ENCODE measurements at regions not wholly inside any gene's neighbourhood (a gene's known extent, or its start where the extent isn't known, plus 50 kb on each side); places are given as distances from the start of the nearest gene placed in this dataset.
"Not testable (repeated sequence)": the region's sequence is repeated elsewhere in the genome, so short reads cannot be mapped to it uniquely, and the experiment has no call there.

DNA sequence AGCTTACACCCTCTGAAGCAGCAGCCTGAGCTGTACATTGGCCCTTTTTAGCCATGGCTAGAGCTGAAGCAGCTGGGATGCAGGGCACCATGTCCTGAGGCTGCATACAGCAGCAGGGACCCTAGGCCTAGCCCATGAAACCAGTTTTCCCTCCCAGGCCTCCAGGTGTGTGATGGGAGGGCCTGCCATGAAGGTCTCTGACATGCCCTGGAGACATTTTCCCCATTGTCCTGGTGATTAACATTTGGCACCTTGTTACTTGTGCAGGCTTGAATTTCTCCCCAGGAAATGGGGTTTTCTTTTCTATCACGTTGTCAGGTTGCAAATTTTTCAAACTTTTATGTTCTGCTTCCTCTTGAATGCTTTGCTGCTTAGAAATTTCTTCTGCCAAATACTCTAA lies 206.8 kb upstream of the GADL1 start:
- H3K4me3 Mint-ChIP-seq, H3K4me1 Mint-ChIP-seq, H3K27ac Mint-ChIP-seq: not testable (repeated sequence)

DNA sequence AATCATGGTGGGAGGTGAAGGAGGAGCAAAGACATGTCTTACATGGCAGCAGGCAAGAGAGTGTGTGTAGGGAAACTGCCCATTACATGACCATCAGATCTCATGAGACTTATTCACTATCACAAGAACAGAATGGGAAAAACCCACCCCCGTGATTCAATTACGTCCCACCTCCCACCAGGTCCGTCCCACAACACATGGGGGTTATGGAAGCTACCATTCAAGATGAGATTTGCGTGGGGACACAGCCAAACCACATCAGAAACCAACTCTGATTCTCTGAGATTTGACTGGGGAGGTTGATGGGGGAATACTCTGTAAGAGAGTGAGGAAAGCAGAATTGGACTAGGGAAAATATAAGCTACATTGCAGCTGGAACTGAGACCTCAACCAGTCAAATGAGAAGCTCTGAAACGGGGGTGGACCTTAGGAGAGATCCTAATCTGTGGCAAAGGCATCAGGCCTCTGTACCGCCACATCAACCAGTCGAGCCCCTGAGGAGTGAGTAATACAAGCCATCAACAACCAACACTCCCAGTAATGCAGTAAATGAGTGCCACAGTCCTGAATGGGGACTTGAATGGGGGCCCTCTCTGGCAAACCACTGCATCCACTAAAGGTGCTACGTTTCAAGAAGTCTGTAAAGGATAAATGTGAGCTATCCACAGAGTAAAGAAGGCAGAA lies 207.9 kb upstream of the GADL1 start:
- H3K4me1 Mint-ChIP-seq, result peaks cover 4% of the 10 kb centered on the region
- ATAC-seq (no peak), DNase-seq (no peak)
- H3K36me3 Mint-ChIP-seq (ENCODE audit: low read depth), result no peaks in the 10 kb centered on the region
- no peak overlapping the region for H3K27ac Mint-ChIP-seq
- no peaks in the 10 kb centered on the region for H3K27me3 Mint-ChIP-seq
- no peaks in the 10 kb centered on the region for H3K9me3 ChIP-seq (ENCODE audit: control insufficient read depth, low read length, poor library complexity, severe bottlenecking)
- H3K4me3 Mint-ChIP-seq, result no peak overlapping the region

More for the DNA sequence above, 206.8 kb upstream of the GADL1 start:
- not testable (repeated sequence) for H3K36me3 Mint-ChIP-seq (ENCODE audit: low read depth); H3K9me3 ChIP-seq (ENCODE audit: control insufficient read depth, low read length, poor library complexity, severe bottlenecking); DNase-seq; H3K27me3 Mint-ChIP-seq; ATAC-seq

DNA sequence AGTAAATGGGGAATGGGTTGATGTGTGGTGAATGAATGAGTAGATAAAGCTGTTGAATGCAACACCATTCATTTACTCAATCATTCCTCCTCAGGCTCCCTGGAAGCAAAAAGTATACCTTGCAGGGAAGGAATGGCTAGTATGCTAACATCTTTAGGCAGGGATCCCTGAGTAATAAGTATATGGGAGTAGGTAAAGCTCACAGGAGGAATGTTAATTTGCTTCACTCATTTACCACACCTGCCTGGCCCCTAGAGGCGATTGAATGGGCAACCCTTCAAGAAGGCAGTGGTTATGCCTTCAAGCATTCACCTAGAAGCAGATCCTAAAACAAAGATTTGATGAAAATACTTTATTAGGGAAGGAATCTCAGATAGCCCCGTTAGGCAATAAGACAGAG lies 208.7 kb upstream of the GADL1 start:
- H3K9me3 ChIP-seq (ENCODE audit: control insufficient read depth, low read length, poor library complexity, severe bottlenecking), result no peaks in the 10 kb centered on the region
- Mint-ChIP-seq H3K27me3 (no peaks in the 10 kb centered on the region), H3K36me3 (ENCODE audit: low read depth) (no peaks in the 10 kb centered on the region), H3K4me3 (no peak overlapping the region), H3K4me1 (peaks cover 4% of the 10 kb centered on the region), H3K27ac (no peak overlapping the region)
- DNase-seq (no peak), ATAC-seq (no peak)

DNA sequence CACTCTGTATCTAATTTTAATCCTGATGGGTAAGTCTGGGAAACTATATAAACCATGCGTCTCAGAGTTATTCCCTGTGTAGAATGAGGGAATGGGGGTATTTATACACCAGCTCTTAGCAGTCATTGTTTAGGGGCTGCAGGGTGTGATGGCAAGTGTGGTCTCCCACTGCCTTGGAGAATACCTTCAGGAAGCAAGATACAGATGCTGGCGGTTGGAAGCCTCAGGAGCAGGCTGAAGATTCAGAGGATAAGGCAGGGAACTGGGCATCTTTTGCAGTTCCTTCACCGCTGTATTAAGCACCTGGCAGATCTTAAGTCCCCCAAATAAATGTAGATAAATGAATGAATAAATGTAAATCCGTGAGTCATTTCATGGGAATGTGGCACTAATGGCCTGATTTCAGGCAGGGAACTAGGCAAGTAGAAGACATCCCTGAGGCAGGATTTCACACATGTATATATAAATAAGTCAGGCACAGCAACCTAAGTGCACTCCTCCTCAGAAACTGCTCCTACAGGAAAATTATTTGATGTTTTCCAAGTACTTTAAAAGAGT lies 209.2 kb upstream of the GADL1 start:
- no peaks in the 10 kb centered on the region for H3K9me3 ChIP-seq (ENCODE audit: control insufficient read depth, low read length, poor library complexity, severe bottlenecking)
- H3K36me3 Mint-ChIP-seq (ENCODE audit: low read depth), result no peaks in the 10 kb centered on the region
- no peak for ATAC-seq
- no peaks in the 10 kb centered on the region for H3K27me3 Mint-ChIP-seq
- H3K27ac Mint-ChIP-seq, result no peak overlapping the region
- no peak overlapping the region for H3K4me3 Mint-ChIP-seq
- H3K4me1 Mint-ChIP-seq, result peaks cover 4% of the 10 kb centered on the region
- no peak for DNase-seq

DNA sequence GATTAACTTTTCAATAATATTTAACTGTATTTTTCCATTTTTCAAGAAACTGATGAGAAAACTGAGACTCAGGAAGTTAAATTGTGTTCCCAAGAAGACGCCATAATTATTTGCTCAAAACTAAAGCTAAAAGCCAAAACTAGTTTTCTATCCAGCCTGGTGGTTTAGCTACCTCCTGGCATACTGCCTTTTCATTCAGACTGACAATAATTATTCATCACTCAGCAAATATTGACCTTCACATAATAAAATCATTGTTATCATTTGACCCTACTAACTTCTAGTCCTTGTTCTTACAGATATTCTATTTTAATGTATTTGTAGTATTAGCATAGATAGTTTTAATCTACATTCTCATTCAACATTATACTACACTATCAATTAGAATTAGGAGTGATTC lies 210.6 kb upstream of the GADL1 start:
- DNase-seq, result no peak
- Mint-ChIP-seq H3K27me3 (no peaks in the 10 kb centered on the region), H3K27ac (no peak overlapping the region), H3K4me1 (peaks cover 4% of the 10 kb centered on the region), H3K4me3 (no peak overlapping the region), H3K36me3 (ENCODE audit: low read depth) (no peaks in the 10 kb centered on the region)
- H3K9me3 ChIP-seq (ENCODE audit: control insufficient read depth, low read length, poor library complexity, severe bottlenecking), result no peaks in the 10 kb centered on the region
- ATAC-seq, result no peak

DNA sequence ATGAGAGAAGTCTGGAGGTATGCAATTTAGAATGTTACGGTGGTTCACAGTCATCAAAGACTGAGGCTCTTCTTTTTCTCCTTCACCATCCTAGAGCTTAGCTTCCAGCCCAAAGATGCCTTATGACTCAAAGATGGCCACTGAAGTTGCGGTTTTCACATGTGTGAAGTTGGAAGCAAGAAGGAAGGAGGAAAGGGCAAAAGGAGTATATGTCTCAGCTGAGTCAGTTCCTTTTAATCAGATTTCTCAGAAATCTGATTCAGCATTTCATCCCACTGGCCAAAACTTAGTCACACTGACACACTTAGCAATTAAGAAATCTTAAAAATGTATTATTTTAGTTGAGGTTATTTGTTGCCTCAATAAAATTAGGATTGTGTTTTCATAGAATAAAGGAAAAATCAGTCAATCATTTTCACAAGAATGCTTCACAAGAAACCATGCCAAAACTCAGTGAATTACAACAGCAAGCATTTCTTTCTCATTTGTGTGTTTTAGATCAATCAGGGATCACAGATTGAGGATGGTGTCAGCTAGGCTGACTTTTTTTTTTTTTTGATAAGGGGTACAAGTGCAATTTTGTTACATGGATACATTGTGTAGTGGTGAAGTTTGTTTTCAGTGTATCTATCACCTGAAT lies 211.1 kb upstream of the GADL1 start:
- Mint-ChIP-seq H3K36me3 (ENCODE audit: low read depth) (no peaks in the 10 kb centered on the region), H3K4me1 (peaks cover 4% of the 10 kb centered on the region), H3K4me3 (no peak overlapping the region), H3K27ac (no peak overlapping the region), H3K27me3 (no peaks in the 10 kb centered on the region)
- H3K9me3 ChIP-seq (ENCODE audit: control insufficient read depth, low read length, poor library complexity, severe bottlenecking), result no peaks in the 10 kb centered on the region
- no peak for DNase-seq
- ATAC-seq, result no peak

DNA sequence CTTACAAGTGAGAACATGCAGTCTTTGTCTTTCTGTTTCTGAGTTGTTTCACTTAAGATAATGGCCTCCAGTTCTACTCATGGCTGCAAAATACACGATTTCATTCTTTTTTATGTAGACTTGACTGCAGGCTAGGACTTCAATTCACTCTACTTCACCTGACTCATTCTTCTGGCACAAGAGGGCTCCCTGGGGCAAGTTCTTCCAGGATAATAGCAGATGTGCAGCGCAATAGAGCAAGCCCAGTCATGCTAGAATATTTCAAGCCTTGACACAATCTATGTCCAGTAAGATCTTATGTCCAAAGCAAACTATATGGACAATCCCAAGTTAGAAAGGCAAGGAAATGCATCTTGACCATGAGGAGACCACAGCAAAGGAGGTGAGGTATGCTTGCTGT lies 211.7 kb upstream of the GADL1 start:
- H3K36me3 Mint-ChIP-seq (ENCODE audit: low read depth), result no peaks in the 10 kb centered on the region
- H3K4me1 Mint-ChIP-seq, result peaks cover 4% of the 10 kb centered on the region

DNA sequence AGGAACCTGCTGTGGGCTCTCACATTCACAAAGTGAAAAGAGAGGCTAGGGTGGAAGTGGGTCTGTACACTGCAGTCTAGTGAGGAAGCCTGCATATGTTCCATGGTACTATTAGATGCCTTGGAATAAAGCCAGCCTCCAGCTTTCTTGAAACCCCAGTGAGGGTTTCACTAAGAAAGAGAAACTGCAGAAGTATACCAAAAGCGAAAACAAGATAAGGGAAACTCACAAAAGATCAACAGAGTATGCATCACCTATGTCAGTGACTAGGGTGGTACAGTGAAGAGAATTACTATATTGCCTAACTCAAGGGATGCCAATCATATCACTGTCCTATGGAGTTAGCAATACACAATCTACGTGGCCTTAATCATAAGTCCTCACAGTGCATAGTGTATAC lies 212.5 kb upstream of the GADL1 start:
- no peak overlapping the region for H3K27ac Mint-ChIP-seq
- no peaks in the 10 kb centered on the region for H3K36me3 Mint-ChIP-seq (ENCODE audit: low read depth)
- H3K9me3 ChIP-seq (ENCODE audit: control insufficient read depth, low read length, poor library complexity, severe bottlenecking), result no peaks in the 10 kb centered on the region
- H3K4me3 Mint-ChIP-seq, result no peak overlapping the region
- DNase-seq, result no peak
- ATAC-seq, result no peak
- H3K27me3 Mint-ChIP-seq, result no peaks in the 10 kb centered on the region
- H3K4me1 Mint-ChIP-seq, result peaks cover 4% of the 10 kb centered on the region

More for the DNA sequence above, 211.7 kb upstream of the GADL1 start:
- no peak for ATAC-seq
- H3K9me3 ChIP-seq (ENCODE audit: control insufficient read depth, low read length, poor library complexity, severe bottlenecking), result no peaks in the 10 kb centered on the region
- no peaks in the 10 kb centered on the region for H3K27me3 Mint-ChIP-seq
- DNase-seq, result no peak
- H3K4me3 Mint-ChIP-seq, result no peak overlapping the region
- no peak overlapping the region for H3K27ac Mint-ChIP-seq

DNA sequence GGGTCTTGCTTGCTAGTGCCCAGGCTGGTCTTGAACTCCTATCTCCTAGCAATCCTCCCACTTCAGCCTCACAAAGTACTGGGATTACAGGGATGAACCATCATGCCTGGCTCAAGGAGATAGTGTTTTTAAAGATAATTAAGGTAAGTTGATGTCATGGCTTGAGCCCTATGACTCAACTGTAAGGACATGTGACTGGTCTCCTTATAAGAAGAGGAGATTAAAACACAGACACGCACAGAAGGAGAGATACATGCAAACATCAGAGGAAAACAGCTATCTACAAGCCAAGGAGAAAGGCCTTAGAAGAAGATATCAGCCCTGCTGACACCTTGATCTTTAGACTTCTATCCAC lies 220.4 kb upstream of the GADL1 start:
- no peaks in the 10 kb centered on the region for H3K9me3 ChIP-seq (ENCODE audit: control insufficient read depth, low read length, poor library complexity, severe bottlenecking)
- DNase-seq, result no peak
- Mint-ChIP-seq H3K4me3 (no peak overlapping the region), H3K27ac (peak overlapping the region; percentile 16), H3K27me3 (no peaks in the 10 kb centered on the region), H3K4me1 (no peaks in the 10 kb centered on the region), H3K36me3 (ENCODE audit: low read depth) (no peaks in the 10 kb centered on the region)
- no peak for ATAC-seq

DNA sequence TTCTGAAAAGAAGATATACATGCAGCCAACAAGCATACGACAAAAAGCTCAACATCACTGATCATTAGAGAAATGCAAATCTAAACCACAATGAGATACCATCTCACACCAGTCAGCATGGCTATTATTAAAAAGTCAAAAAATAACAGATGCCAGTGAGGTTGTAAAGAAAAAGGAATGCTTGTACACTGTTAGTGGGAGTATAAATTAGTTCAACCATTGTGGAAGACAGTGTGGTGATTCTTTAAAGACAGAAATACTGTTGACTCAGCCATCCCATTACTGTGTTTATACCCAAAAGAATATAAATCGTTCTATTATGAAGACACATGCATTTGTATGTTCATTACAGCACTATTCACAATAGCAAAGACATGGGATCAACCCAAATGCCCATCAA lies 221.1 kb upstream of the GADL1 start:
- H3K36me3 Mint-ChIP-seq (ENCODE audit: low read depth); ATAC-seq; H3K4me1 Mint-ChIP-seq; H3K9me3 ChIP-seq (ENCODE audit: control insufficient read depth, low read length, poor library complexity, severe bottlenecking); H3K27me3 Mint-ChIP-seq; DNase-seq; H3K4me3 Mint-ChIP-seq: not testable (repeated sequence)
- peak overlapping the region; percentile 16 for H3K27ac Mint-ChIP-seq

DNA sequence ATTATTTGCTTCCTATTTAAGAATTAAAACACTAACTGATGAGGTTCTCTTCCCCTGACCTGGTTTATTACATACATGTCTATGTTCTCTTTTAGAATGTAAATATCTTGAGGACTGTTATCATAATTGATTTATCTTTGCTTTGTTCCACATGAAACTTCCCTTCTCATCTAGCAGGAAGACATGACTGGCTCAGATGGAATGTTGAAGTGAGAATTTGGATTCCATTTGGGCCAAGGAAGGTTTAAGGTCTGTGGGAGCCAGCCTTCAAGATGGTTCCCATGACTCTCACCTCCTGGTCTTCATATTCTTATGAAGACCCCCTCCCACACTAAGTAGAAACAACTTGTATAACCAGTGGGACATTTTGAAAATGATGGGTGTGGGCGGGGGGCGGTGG lies 222.2 kb upstream of the GADL1 start:
- ATAC-seq (no peak), DNase-seq (no peak)
- Mint-ChIP-seq H3K4me1 (no peaks in the 10 kb centered on the region), H3K4me3 (no peak overlapping the region), H3K27ac (no peak overlapping the region), H3K27me3 (no peaks in the 10 kb centered on the region), H3K36me3 (ENCODE audit: low read depth) (no peaks in the 10 kb centered on the region)
- no peaks in the 10 kb centered on the region for H3K9me3 ChIP-seq (ENCODE audit: control insufficient read depth, low read length, poor library complexity, severe bottlenecking)

DNA sequence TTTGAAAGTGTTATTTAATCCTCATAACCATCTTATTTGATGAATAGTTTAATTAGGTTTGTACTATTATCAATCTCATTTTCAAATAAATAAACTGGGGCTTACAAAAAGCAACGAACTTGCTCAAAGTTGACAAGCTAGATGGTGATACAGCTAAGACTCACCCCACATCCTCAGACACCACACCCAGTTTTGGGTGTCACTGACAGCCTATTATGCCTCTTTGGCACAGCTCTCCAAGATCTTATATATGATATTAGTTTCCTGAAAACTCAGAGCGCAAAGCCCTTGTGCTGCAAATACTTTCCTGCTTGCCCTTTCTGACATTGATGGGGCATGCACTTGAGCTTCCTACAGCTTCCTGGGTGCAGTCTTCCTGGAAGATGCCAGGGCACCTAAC lies 223.4 kb upstream of the GADL1 start:
- no peak overlapping the region for H3K27ac Mint-ChIP-seq
- DNase-seq (no peak), ATAC-seq (no peak)
- H3K9me3 ChIP-seq (ENCODE audit: control insufficient read depth, low read length, poor library complexity, severe bottlenecking), result no peaks in the 10 kb centered on the region
- H3K36me3 Mint-ChIP-seq (ENCODE audit: low read depth), result peaks cover 2% of the 10 kb centered on the region
- H3K27me3 Mint-ChIP-seq, result no peaks in the 10 kb centered on the region
- H3K4me3 Mint-ChIP-seq, result no peak overlapping the region
- H3K4me1 Mint-ChIP-seq, result no peaks in the 10 kb centered on the region

DNA sequence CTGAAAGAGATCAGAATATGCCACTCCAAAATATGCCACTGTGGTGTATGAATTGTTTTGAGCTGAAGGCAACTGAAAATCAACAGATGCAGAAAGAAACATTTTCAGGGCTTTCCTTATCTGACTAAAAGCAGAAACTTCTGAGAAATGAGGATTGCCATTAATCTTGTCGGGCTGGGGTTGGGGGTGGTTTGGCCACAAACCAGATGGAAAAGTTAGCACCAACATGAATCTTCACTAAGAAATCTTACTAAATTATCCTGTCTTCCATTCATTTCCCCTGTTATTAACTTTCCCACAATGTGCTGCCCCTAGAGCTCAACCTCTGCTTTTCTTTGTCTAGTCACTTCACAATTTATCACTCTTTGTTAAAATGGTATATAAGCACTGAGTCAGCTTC lies 229.9 kb upstream of the GADL1 start:
- Mint-ChIP-seq H3K27ac (no peak overlapping the region), H3K4me3 (no peak overlapping the region), H3K27me3 (no peaks in the 10 kb centered on the region), H3K36me3 (ENCODE audit: low read depth) (peaks cover 2% of the 10 kb centered on the region), H3K4me1 (no peaks in the 10 kb centered on the region)
- peaks cover 5% of the 10 kb centered on the region for H3K9me3 ChIP-seq (ENCODE audit: control insufficient read depth, low read length, poor library complexity, severe bottlenecking)
- ATAC-seq (no peak), DNase-seq (no peak)

DNA sequence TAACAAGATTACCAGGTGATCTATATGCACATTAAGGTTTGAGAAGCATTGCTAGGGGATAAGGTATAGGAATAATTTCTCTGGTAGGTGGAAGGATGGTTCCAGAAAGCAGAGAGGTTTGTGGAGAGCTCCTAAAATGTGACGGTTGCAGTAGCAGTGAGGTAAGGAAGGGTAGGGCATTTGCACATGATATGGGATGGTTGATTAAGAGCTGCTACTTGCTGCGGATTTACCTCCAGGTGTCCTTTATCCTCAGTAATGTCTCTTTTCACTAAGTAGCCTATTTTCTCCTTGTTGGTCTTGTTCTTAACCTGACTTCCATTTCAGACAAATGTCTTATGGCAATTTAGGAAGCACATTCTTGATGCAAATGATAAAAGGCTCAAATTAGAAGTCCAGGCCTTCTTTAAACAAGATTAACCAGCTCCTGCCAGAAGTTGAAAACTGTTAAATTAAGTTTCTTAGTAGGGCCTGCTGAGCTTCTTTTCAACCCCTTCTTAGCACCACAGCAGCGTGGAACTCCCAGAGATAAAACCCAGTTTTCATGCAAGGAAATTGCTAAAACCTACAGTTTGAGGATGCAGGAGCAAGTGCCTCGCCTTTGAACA lies 231.1 kb upstream of the GADL1 start:
- peaks cover 5% of the 10 kb centered on the region for H3K9me3 ChIP-seq (ENCODE audit: control insufficient read depth, low read length, poor library complexity, severe bottlenecking)
- peaks cover 2% of the 10 kb centered on the region for H3K36me3 Mint-ChIP-seq (ENCODE audit: low read depth)
- no peak for DNase-seq
- H3K4me3 Mint-ChIP-seq, result no peak overlapping the region
- no peak for ATAC-seq
- no peaks in the 10 kb centered on the region for H3K4me1 Mint-ChIP-seq
- H3K27me3 Mint-ChIP-seq, result no peaks in the 10 kb centered on the region
- H3K27ac Mint-ChIP-seq, result no peak overlapping the region
